ENCODE measurements at regions not wholly inside any gene's neighbourhood (a gene's known extent, or its start where the extent isn't known, plus 50 kb on each side); places are given as distances from the start of the nearest gene placed in this dataset.

DNA sequence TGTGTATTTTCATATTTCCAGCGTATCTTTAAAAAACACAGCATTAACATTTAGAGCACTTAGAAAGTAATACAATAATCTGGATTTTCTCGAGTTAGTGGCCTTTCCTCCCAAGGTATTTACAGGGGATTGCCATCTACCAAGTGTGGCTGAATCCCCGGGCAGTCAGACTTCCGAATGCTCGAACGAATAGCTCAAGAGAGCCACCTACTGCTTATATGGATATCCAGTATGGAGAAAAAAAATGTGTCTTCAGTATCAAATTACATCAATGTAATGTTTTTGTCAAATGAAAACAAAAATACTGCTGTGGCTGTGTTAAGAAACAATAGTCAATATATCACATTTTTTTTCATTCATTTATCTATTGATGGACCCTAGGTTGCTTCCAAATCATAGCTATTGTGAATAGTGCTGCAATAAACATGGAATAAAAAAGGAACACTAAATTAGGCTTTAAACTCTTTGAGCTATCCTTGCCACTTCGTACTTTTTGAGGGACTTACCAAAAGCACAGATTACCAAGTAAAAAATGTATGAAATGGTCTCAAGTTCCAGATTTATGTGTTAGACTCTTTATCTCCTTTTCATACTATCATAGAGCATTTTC, 654.5 kb upstream of the PTCHD4 start:
- TF ChIP-seq, protein P1, sequence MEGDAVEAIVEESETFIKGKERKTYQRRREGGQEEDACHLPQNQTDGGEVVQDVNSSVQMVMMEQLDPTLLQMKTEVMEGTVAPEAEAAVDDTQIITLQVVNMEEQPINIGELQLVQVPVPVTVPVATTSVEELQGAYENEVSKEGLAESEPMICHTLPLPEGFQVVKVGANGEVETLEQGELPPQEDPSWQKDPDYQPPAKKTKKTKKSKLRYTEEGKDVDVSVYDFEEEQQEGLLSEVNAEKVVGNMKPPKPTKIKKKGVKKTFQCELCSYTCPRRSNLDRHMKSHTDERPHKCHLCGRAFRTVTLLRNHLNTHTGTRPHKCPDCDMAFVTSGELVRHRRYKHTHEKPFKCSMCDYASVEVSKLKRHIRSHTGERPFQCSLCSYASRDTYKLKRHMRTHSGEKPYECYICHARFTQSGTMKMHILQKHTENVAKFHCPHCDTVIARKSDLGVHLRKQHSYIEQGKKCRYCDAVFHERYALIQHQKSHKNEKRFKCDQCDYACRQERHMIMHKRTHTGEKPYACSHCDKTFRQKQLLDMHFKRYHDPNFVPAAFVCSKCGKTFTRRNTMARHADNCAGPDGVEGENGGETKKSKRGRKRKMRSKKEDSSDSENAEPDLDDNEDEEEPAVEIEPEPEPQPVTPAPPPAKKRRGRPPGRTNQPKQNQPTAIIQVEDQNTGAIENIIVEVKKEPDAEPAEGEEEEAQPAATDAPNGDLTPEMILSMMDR (IDR thresholded peaks at IDR 0.05), result peak in 1 of 3 experiments; percentile 24
- no peak for TF ChIP-seq POLR2A (IDR thresholded peaks at IDR 0.05)

Measured in testis (tissue), 2 donors.